IMR-90 (cell line): ENCODE measurements at regions not wholly inside any gene's neighbourhood (a gene's known extent, or its start where the extent isn't known, plus 50 kb on each side); places are given as distances from the start of the nearest gene placed in this dataset.

Experiments used
- RAD21 ChIP-seq: IDR thresholded peaks from 2 replicates; pipeline ENCODE4 v1.6.1; 2012; ENCODE audit warnings: low read length, improper control_type of control experiment
- TF ChIP-seq, protein P1 (sequence below): conservative IDR thresholded peaks from 2 replicates; pipeline ENCODE4 v1.5.1; 2012; ENCODE audit warnings: mild to moderate bottlenecking, low read depth, low read length, improper control_type of control experiment

DNA sequence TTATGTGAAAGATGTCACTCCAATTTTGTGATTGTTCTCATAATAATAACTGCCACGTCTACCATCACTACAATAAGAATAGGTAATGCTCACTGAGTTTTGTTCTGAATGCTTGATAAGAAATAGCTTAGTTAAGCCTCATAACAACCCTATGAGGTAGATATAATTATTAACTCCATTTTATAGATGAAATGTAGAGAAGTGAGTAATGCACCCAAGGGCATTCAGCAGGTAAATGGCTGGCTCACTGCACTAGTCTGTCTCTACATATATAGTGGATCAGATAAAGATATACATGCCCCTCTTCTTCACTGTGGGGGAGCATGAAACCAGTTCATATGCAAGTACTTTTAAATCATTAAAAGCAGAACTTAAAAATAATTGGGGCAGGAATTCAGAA lies 65.8 kb upstream of the SLC4A4 start:
- TF ChIP-seq, protein P1, sequence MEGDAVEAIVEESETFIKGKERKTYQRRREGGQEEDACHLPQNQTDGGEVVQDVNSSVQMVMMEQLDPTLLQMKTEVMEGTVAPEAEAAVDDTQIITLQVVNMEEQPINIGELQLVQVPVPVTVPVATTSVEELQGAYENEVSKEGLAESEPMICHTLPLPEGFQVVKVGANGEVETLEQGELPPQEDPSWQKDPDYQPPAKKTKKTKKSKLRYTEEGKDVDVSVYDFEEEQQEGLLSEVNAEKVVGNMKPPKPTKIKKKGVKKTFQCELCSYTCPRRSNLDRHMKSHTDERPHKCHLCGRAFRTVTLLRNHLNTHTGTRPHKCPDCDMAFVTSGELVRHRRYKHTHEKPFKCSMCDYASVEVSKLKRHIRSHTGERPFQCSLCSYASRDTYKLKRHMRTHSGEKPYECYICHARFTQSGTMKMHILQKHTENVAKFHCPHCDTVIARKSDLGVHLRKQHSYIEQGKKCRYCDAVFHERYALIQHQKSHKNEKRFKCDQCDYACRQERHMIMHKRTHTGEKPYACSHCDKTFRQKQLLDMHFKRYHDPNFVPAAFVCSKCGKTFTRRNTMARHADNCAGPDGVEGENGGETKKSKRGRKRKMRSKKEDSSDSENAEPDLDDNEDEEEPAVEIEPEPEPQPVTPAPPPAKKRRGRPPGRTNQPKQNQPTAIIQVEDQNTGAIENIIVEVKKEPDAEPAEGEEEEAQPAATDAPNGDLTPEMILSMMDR: no peak
- TF ChIP-seq RAD21: no peak
